H9 (cell line): ENCODE measurements at regions not wholly inside any gene's neighbourhood (a gene's known extent, or its start where the extent isn't known, plus 50 kb on each side); places are given as distances from the start of the nearest gene placed in this dataset.

Source experiments
- DNase-seq: peaks from one replicate; pipeline ENCODE4 v3.0.0-alpha.2; 2017
- H2AFZ ChIP-seq: one replicate; pipeline ENCODE4 v1.6.1; 2013; ENCODE audit warnings: mild to moderate bottlenecking, low read length, control low read depth, moderate library complexity
- H2AK5ac ChIP-seq: 2 replicates; pipeline ENCODE4 v1.6.1; 2013; ENCODE audit warnings: low read length, control low read depth, mixed read lengths; ENCODE audit not compliant: insufficient read length
- H2BK120ac ChIP-seq: one replicate; pipeline ENCODE4 v1.6.1; 2013; ENCODE audit warnings: low read depth, mild to moderate bottlenecking, low read length, control low read depth, inconsistent platforms; ENCODE audit not compliant: poor library complexity, severe bottlenecking
- H2BK12ac ChIP-seq: 2 replicates; pipeline ENCODE4 v1.6.1; 2013; ENCODE audit warnings: low read length, control low read depth, mixed read lengths, low read depth; ENCODE audit not compliant: insufficient read length
- H2BK15ac ChIP-seq: 2 replicates; pipeline ENCODE4 v1.6.1; 2013; ENCODE audit warnings: low read depth, low read length, control low read depth
- H2BK20ac ChIP-seq: one replicate; pipeline ENCODE4 v1.6.1; 2013; ENCODE audit warnings: low read depth, mild to moderate bottlenecking, low read length, control low read depth, inconsistent platforms; ENCODE audit not compliant: poor library complexity, severe bottlenecking
- H2BK5ac ChIP-seq: 2 replicates; pipeline ENCODE4 v1.6.1; 2013; ENCODE audit warnings: low read length, control low read depth, mixed read lengths; ENCODE audit not compliant: insufficient read length
- H3K14ac ChIP-seq: 2 replicates; pipeline ENCODE4 v1.6.1; 2013; ENCODE audit warnings: low read length, control low read depth; ENCODE audit not compliant: insufficient read depth
- H3K18ac ChIP-seq: 2 replicates; pipeline ENCODE4 v1.6.1; 2013; ENCODE audit warnings: low read depth, mild to moderate bottlenecking, mixed read lengths, low read length, control low read depth; ENCODE audit not compliant: insufficient read length
- H3K23ac ChIP-seq: 2 replicates; pipeline ENCODE4 v1.6.1; 2013; ENCODE audit warnings: low read length, control low read depth, mixed read lengths, low read depth; ENCODE audit not compliant: insufficient read length
- H3K23me2 ChIP-seq: 2 replicates; pipeline ENCODE4 v1.6.1; 2013; ENCODE audit warnings: low read depth, mild to moderate bottlenecking, mixed read lengths, low read length, control low read depth; ENCODE audit not compliant: insufficient read length, poor library complexity, severe bottlenecking
- H3K27ac ChIP-seq: 2 replicates; pipeline ENCODE4 v1.5.1; 2013; ENCODE audit warnings: low read length, control low read depth, mixed read lengths, low read depth; ENCODE audit not compliant: insufficient read length
- H3K27me3 ChIP-seq: 2 replicates; pipeline ENCODE4 v1.6.1; 2013; ENCODE audit warnings: low read length, control low read depth, inconsistent platforms; ENCODE audit not compliant: insufficient read depth
- H3K4ac ChIP-seq: 2 replicates; pipeline ENCODE4 v1.6.1; 2013; ENCODE audit warnings: low read depth, mild to moderate bottlenecking, control low read depth, inconsistent platforms, low read length, moderate library complexity
- H3K4me1 ChIP-seq: 2 replicates; pipeline ENCODE4 v1.6.1; 2013; ENCODE audit warnings: low read length, control low read depth, inconsistent platforms; ENCODE audit not compliant: insufficient read depth
- H3K4me2 ChIP-seq: 2 replicates; pipeline ENCODE4 v1.6.1; 2013; ENCODE audit warnings: low read length, control low read depth, mixed read lengths; ENCODE audit not compliant: insufficient read length, insufficient read depth
- H3K56ac ChIP-seq: 2 replicates; pipeline ENCODE4 v1.6.1; 2013; ENCODE audit warnings: low read depth, mild to moderate bottlenecking, mixed read lengths, low read length, control low read depth; ENCODE audit not compliant: insufficient read length
- H3K79me1 ChIP-seq: 2 replicates; pipeline ENCODE4 v1.6.1; 2013; ENCODE audit warnings: low read depth, mild to moderate bottlenecking, moderate library complexity, low read length, control low read depth, inconsistent platforms; ENCODE audit not compliant: insufficient read depth, poor library complexity, severe bottlenecking
- H3K79me2 ChIP-seq: 2 replicates; pipeline ENCODE4 v1.6.1; 2013; ENCODE audit warnings: low read length, control low read depth, inconsistent platforms; ENCODE audit not compliant: insufficient read depth
- H3K9ac ChIP-seq: 2 replicates; pipeline ENCODE4 v1.6.1; 2013; ENCODE audit warnings: low read length, control low read depth, mixed read lengths; ENCODE audit not compliant: insufficient read length; ENCODE audit errors: extremely low read depth
- H3K9me3 ChIP-seq: one replicate; pipeline ENCODE4 v1.6.1; 2013; ENCODE audit warnings: low read depth, low read length, inconsistent platforms; ENCODE audit not compliant: control insufficient read depth
- H3T11ph ChIP-seq: one replicate; pipeline ENCODE4 v1.6.1; 2013; ENCODE audit warnings: mild to moderate bottlenecking, low read length, control low read depth, inconsistent platforms
- H4K20me1 ChIP-seq: one replicate; pipeline ENCODE4 v1.6.1; 2013; ENCODE audit not compliant: control insufficient read depth, insufficient read length, insufficient read depth
- H4K5ac ChIP-seq: 2 replicates; pipeline ENCODE4 v1.6.1; 2013; ENCODE audit warnings: low read depth, mild to moderate bottlenecking, mixed read lengths, low read length, control low read depth; ENCODE audit not compliant: insufficient read length
- H4K8ac ChIP-seq: replicated peaks from 2 replicates; pipeline ENCODE4 v1.6.1; 2013; ENCODE audit warnings: low read length, control low read depth, mixed read lengths, low read depth; ENCODE audit not compliant: insufficient read length
- H4K91ac ChIP-seq: 2 replicates; pipeline ENCODE4 v1.6.1; 2013; ENCODE audit warnings: low read depth, mild to moderate bottlenecking, moderate library complexity, mixed read lengths, low read length, control low read depth; ENCODE audit not compliant: insufficient read length
- H3K27ac Mint-ChIP-seq, 3 experiments: 2 replicates in 2 of 3; 3 replicates in 1 of 3; pipeline ENCODE4 v1.8.0; 2020 to 2021; ENCODE audit warnings: mixed read lengths in 3 of 3, mild to moderate bottlenecking in 1 of 3, moderate library complexity in 1 of 3
- H3K27me3 Mint-ChIP-seq: 2 replicates; pipeline ENCODE4 v1.8.0; 2021; ENCODE audit warnings: low read depth, mild to moderate bottlenecking, moderate library complexity, mixed read lengths
- H3K36me3 Mint-ChIP-seq, 3 experiments: 2 replicates in 2 of 3; 3 replicates in 1 of 3; pipeline ENCODE4 v1.8.0; 2020 to 2021; ENCODE audit warnings: low read depth in 3 of 3, mixed read lengths in 3 of 3; ENCODE audit not compliant: insufficient read depth in 1 of 3
- H3K4me1 Mint-ChIP-seq, 2 experiments: 2 replicates each; pipeline ENCODE4 v1.8.0; 2020; ENCODE audit warnings: mixed read lengths in 2 of 2
- H3K4me3 Mint-ChIP-seq, 2 experiments: 2 replicates in 1 of 2; 3 replicates in 1 of 2; pipeline ENCODE4 v1.8.0; 2020 to 2021; ENCODE audit warnings: mild to moderate bottlenecking in 2 of 2, mixed read lengths in 2 of 2, moderate library complexity in 1 of 2
- H3K9me3 Mint-ChIP-seq, 2 experiments: 2 replicates in 1 of 2; 3 replicates in 1 of 2; pipeline ENCODE4 v1.8.0; 2020; ENCODE audit warnings: mild to moderate bottlenecking in 2 of 2, mixed read lengths in 2 of 2, moderate library complexity in 1 of 2
- WGBS: extraction: QIAGEN DNeasy Blood & Tissue Kit; methylation state at CpG from one replicate; pipeline ENCODE4 v1.1.7; 2013; ENCODE audit warnings: missing lambda C conversion rate, low lambda C conversion rate, mixed read lengths; ENCODE audit not compliant: insufficient read length; ENCODE audit errors: extremely low coverage; 5-methylcytosine and 5-hydroxymethylcytosine counted together
- TF ChIP-seq, protein P1 (sequence below): fragments of 200-600 bp; sonication (generic); conservative IDR thresholded peaks from 3 replicates; pipeline ENCODE4 v1.8.0; 2021; ENCODE audit warnings: antibody characterized with exemption, mild to moderate bottlenecking

- no peaks in the 10 kb centered on the region for H3K4me1 Mint-ChIP-seq
- no peak overlapping the region for H2AFZ ChIP-seq
- no peak overlapping the region for H3K27ac ChIP-seq
- H3K4me2 ChIP-seq: no peak overlapping the region
- no peaks in the 10 kb centered on the region for H3K79me1 ChIP-seq
- no peak overlapping the region for H3K14ac ChIP-seq
- no peak overlapping the region for H2AK5ac ChIP-seq
- H3K79me2 ChIP-seq: no peaks in the 10 kb centered on the region
- H3K4ac ChIP-seq: no peak overlapping the region
- no peak overlapping the region for H4K5ac ChIP-seq
- TF ChIP-seq, protein P1, sequence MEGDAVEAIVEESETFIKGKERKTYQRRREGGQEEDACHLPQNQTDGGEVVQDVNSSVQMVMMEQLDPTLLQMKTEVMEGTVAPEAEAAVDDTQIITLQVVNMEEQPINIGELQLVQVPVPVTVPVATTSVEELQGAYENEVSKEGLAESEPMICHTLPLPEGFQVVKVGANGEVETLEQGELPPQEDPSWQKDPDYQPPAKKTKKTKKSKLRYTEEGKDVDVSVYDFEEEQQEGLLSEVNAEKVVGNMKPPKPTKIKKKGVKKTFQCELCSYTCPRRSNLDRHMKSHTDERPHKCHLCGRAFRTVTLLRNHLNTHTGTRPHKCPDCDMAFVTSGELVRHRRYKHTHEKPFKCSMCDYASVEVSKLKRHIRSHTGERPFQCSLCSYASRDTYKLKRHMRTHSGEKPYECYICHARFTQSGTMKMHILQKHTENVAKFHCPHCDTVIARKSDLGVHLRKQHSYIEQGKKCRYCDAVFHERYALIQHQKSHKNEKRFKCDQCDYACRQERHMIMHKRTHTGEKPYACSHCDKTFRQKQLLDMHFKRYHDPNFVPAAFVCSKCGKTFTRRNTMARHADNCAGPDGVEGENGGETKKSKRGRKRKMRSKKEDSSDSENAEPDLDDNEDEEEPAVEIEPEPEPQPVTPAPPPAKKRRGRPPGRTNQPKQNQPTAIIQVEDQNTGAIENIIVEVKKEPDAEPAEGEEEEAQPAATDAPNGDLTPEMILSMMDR: no peak
- H2BK15ac ChIP-seq: no peak overlapping the region
- no peak overlapping the region for H3K4me3 Mint-ChIP-seq
- H3K36me3 Mint-ChIP-seq: peaks cover 13 to 30% (median 26%) of the 10 kb centered on the region in 3 experiments; a peak in 6 of 7 replicates
- H3K18ac ChIP-seq: no peak overlapping the region
- no CpG with 5 or more reads among the region's 1 CpG for WGBS
- no peak overlapping the region for H3K56ac ChIP-seq
- H3T11ph ChIP-seq: no peak overlapping the region
- H3K27me3 Mint-ChIP-seq: peaks cover 12% of the 10 kb centered on the region
- no peak overlapping the region for H3K27ac Mint-ChIP-seq
- H2BK20ac ChIP-seq: no peak overlapping the region
- H4K91ac ChIP-seq: no peak overlapping the region
- no peak overlapping the region for H4K8ac ChIP-seq
- H4K20me1 ChIP-seq: no peaks in the 10 kb centered on the region
- peaks cover 18% of the 10 kb centered on the region for H3K9me3 ChIP-seq
- no peak overlapping the region for H2BK12ac ChIP-seq
- no peak overlapping the region for H2BK5ac ChIP-seq
- H3K9ac ChIP-seq: no peak overlapping the region
- H3K23ac ChIP-seq: no peak overlapping the region
- no peaks in the 10 kb centered on the region for H3K27me3 ChIP-seq
- H3K4me1 ChIP-seq: no peaks in the 10 kb centered on the region
- H2BK120ac ChIP-seq: no peak overlapping the region
- peaks cover 70 to 79% of the 10 kb centered on the region in 2 experiments for H3K9me3 Mint-ChIP-seq
- no peak for DNase-seq
- no peaks in the 10 kb centered on the region for H3K23me2 ChIP-seq
These were observed 231.9 kb downstream of the CHIC2 start for GRCh38 chr4:53832549-53832948.
